HG02938 (cell line): ENCODE measurements at regions not wholly inside any gene's neighbourhood (a gene's known extent, or its start where the extent isn't known, plus 50 kb on each side); places are given as distances from the start of the nearest gene placed in this dataset.
"Not testable (repeated sequence)": the region's sequence is repeated elsewhere in the genome, so short reads cannot be mapped to it uniquely, and the experiment has no call there.

Experiments
- ATAC-seq: cut with Tn5 transposase; IDR thresholded peaks from one replicate; pipeline ENCODE4 v1.9.1; 2021; ENCODE audit warnings: mild to moderate bottlenecking, moderate library complexity; ENCODE audit not compliant: unreplicated experiment

DNA sequence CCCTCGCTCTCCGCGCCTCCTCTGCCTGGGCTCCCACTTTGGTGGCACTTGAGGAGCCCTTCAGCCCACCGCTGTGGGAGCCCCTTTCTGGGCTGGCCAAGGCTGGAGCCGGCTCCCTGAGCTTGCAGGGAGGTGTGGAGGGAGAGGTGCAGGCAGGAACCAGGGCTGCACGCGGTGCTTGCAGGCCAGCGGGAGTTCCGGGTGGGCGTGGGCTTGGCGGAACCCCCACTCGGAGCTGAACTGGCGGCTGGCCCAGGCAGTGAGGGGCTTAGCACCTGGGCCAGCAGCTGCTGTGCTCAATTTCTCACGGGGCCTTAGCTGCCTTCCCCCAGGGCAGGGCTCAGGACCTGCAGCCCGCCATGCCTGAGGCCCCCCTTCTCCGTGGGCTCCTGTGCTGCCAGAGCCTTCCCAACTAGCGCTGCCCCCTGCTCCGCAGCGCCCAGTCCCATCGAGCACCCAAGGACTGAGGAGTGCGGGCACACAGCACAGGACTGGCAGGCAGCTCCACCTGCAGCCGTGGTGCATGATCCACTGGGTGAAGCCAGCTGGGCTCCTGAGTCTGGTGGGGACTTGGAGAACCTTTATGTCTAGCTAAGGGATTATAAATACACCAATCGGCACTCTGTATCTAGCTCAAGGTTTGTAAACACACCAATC, 200.2 kb upstream of the RIMS1 start:
- not testable (repeated sequence) for ATAC-seq

GRCh38 chr6:71698702-71699101, 187.6 kb upstream of the RIMS1 start:
- ATAC-seq: no peak

- peak; percentile 73 for ATAC-seq
These were observed 179.8 kb upstream of the RIMS1 start for GRCh38 chr6:71706523-71706922.

DNA sequence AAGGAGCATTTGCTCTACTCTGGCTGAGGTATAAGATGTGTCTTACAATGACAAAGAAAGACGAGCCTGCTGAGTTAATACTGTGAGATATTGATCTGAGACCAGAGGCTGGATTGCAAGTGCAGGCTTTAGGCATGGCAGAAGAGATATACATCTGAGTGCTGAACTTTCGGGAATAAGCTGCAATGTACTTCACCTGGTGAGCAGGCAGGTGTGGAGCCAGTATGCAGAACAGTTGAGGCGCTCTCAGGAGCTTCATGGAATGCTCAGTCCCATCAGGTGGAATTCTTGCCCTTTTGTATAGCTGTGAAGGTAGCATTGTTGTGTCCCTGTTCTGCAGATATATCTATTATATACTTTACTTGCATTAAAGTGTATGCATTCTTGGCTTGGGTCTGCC, 179.3 kb upstream of the RIMS1 start:
- no peak for ATAC-seq

DNA sequence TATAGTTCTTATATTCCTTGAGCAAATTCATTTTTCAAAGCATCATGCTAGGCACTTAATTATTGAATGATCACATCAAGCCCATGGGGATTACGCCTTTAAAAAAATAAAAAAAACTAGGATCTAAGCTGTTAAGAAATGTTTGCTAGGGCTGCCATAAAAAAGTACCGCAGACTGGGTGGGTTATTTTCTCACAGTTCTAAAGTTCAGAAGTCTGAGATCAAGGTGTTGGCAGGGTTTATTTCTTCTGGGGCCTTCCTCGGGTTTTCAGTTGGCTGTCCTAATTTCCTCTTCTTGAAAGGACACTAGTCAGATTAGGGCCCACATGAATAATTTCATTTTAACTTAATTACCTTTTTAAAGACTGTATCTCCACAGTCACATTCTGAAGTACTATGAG, 165.6 kb upstream of the RIMS1 start:
- no peak for ATAC-seq

GRCh38 chr6:71721642-71722041, 164.7 kb upstream of the RIMS1 start:
- no peak for ATAC-seq

GRCh38 chr6:71722736-71723135, 163.6 kb upstream of the RIMS1 start:
- ATAC-seq: no peak

- no peak for ATAC-seq
These were observed 161.8 kb upstream of the RIMS1 start for GRCh38 chr6:71724456-71725125.

- ATAC-seq: no peak
These were observed 161.3 kb upstream of the RIMS1 start for GRCh38 chr6:71725126-71725470.

DNA sequence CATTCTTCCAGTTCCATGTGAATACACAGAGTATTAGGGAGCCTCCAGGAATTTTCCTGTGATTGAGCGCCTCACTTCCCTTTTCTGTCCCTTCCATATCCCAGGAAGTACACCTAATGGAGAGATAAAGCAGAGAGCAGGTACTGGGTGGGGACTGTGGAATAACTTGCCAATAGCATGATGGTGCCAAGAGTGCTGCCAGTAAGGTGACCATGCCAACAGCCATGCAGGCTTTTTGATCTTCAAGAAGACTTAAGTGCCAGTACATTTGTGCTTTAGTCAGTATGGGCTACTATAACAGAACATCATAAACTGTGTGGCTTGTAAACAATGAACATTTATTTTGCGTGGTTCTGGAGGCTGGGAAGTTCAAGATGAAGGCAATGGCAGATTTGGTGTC, 160.2 kb upstream of the RIMS1 start:
- ATAC-seq: no peak

DNA sequence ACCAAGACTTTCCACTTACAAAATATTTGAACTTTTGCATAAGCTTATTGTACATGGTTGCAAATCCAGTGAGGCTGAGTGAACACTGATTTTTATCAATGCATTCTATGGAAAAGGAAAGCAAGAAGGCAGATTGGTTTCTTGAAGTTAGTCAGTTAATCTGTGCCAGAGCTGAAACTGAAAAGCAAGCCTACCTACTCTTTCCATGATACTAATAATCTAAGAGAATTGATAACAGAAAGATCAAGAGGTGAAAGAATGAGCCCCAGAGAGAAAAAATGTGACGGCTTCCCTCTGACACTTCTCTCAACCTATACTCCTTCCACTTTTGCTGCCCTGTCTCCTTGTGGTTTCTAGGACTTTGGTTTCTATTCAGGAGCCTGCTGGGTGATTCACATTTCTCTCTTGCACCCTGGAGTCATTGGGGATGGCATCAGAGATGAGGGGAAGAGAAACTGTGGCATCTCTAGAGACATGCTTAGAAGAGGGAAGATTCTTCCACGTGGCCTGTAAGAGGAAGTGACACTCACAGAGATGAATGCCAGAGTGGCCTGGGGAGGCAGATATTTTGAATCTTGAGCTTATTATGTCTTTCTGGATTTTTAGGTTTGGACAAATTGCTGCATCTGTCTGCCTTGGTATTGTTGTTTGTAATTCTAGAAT, 158.6 kb upstream of the RIMS1 start:
- ATAC-seq: peak; percentile 92

GRCh38 chr6:71730284-71730683, 156.1 kb upstream of the RIMS1 start:
- ATAC-seq: no peak

DNA sequence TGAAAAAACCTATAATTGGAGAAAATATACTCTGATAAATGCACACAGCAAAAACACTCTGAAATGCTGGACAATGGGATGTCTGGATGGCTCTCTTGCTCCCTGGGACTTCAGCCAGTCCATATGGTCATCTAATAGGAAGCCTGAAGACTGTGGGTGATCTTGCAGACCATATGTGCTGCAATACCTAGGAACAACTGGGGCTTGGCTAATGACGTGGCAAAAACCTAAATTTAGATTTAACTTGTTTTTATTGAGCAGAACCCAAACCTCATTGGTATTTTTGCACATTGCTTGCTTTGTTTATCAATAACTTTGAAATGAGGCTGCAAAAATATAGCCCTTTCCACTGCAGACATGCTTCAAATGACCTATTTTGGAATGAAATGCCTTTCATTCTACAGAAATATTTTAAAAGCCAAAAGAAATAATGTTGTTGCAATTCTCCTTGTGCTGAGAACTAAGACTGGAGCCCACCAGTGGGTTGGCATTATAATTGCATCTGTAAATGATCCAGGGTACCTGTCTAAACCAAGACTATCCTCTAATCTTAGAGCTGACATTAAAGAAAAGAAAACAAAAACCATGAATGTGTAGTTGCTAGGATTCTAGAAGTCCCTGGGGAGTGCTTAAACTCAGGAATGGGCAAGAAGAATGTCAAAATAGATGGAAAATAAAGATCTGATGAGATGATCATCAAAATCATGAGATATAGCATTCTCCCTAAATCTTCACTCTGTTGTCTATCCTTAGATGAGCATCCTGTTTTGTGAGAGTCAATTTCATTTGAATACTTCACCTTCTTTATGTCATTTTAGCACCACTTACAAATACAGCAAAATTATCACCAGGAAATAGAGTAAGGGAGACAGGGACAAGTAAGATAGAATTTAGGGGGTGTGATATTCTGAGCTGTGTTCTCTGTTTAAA, 152.1 kb upstream of the RIMS1 start:
- no peak for ATAC-seq

DNA sequence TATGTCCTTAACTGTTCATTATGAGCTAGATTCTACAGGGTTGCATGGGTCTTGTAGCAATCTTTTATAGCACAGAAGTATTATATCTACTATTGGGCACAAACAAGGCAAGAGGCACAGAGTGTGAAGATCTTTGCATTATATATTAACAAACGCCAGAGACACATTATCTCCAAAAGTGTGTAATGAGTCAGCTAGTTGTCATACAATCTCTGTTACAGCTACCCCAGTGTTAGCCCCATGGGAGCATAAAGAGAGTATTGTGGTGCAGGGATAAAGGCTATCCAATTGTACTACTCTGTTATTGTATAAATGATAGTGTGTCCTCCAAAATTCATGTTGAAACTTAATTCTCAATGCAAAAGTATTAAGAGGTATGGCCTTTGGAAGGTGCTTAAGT, 148.4 kb upstream of the RIMS1 start:
- no peak for ATAC-seq

- peak; percentile 76 for ATAC-seq
These were observed 140.8 kb upstream of the RIMS1 start for GRCh38 chr6:71745525-71745924.

DNA sequence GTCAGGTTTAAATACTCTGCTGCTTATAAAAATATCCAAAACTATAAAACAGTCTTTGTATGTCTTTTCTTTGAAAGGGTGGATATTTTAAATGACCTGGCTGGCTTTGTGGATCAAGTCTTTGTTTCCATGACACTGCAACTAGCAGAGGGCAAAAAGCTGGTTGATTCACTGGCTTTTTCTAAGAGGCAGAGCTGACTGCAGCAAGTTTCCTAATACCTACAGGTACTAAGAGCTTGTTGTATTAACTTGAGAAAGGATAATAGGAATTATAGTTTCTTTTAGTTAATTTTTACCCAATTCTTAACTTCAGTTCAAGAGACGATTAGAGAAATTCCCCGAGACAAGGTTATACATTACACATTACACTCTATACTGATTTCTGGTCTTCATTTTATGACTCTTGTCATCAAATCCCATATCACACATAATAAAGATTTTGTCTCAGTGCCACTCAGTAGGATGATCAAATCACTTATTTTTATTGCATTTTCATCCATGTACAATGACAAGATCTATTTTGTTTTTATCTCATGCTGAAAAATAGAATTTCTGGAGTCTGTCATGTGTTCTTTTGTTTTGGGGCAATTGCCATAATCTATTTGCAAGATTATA, 120.1 kb upstream of the RIMS1 start:
- ATAC-seq: no peak

GRCh38 chr6:71766796-71767195, 119.6 kb upstream of the RIMS1 start:
- ATAC-seq: no peak

- ATAC-seq: no peak
These were observed 118.0 kb upstream of the RIMS1 start for GRCh38 chr6:71768356-71768755.

GRCh38 chr6:71808865-71809264, 77.5 kb upstream of the RIMS1 start:
- no peak for ATAC-seq

GRCh38 chr6:71810880-71811279, 75.5 kb upstream of the RIMS1 start:
- no peak for ATAC-seq

- no peak for ATAC-seq
These were observed 63.7 kb upstream of the RIMS1 start for GRCh38 chr6:71822625-71823024.
